ENCODE measurements at regions not wholly inside any gene's neighbourhood (a gene's known extent, or its start where the extent isn't known, plus 50 kb on each side); places are given as distances from the start of the nearest gene placed in this dataset.

- no peak for TF ChIP-seq CTCF (IDR thresholded peaks at IDR 0.05)
Measured at GRCh38 chr5:20694121-20694520, 706.1 kb upstream of the CDH18 start.

- no peak for TF ChIP-seq CTCF (IDR thresholded peaks at IDR 0.05)
Measured at GRCh38 chr5:20692913-20693312, 704.9 kb upstream of the CDH18 start.

- TF ChIP-seq CTCF (IDR thresholded peaks at IDR 0.05): no peak
Measured at GRCh38 chr5:20683241-20683940, 695.4 kb upstream of the CDH18 start.

- TF ChIP-seq CTCF (IDR thresholded peaks at IDR 0.05): no peak
Measured at GRCh38 chr5:20680718-20681302, 692.8 kb upstream of the CDH18 start.

GRCh38 chr5:20678814-20679298, 690.9 kb upstream of the CDH18 start:
- no peak for TF ChIP-seq CTCF (IDR thresholded peaks at IDR 0.05)

- no peak for TF ChIP-seq CTCF (IDR thresholded peaks at IDR 0.05)
Measured at GRCh38 chr5:20678386-20678785, 690.4 kb upstream of the CDH18 start.

GRCh38 chr5:20660588-20660987, 672.6 kb upstream of the CDH18 start:
- no peak for TF ChIP-seq CTCF (IDR thresholded peaks at IDR 0.05)

Measured in LNCAP (cell line).